OCI-LY3 (cell line): ENCODE measurements at regions not wholly inside any gene's neighbourhood (a gene's known extent, or its start where the extent isn't known, plus 50 kb on each side); places are given as distances from the start of the nearest gene placed in this dataset.

Experiments
- H2AFZ ChIP-seq: fragments of 200-600, 300-600 bp; shearing (Covaris generic); 2 replicates; pipeline ENCODE4 v1.6.0; 2014; ENCODE audit warnings: antibody characterized with exemption, low read depth, low read length
- H3K27ac ChIP-seq: fragments of 200-600, 300-600 bp; sonication (generic); 2 replicates; pipeline ENCODE4 v1.5.1; 2014; ENCODE audit warnings: mild to moderate bottlenecking, low read length, moderate library complexity, mixed read lengths
- H3K27me3 ChIP-seq: fragments of 200-600, 300-600 bp; sonication (generic); 2 replicates; pipeline ENCODE4 v1.6.1; 2014; ENCODE audit warnings: low read depth, low read length, mixed read lengths
- H3K36me3 ChIP-seq: fragments of 200-600, 300-600 bp; sonication (generic); replicated peaks from 2 replicates; pipeline ENCODE3; 2014; ENCODE audit warnings: low read depth, low read length, mixed read lengths
- H3K4me1 ChIP-seq: fragments of 300-600, 200-600 bp; sonication (generic); 2 replicates; pipeline ENCODE4 v1.6.1; 2014; ENCODE audit warnings: low read length, mixed read lengths
- H3K4me2 ChIP-seq: fragments of 200-600, 300-600 bp; sonication (generic); 2 replicates; pipeline ENCODE4 v1.6.1; 2014; ENCODE audit warnings: low read length, mixed read lengths
- H3K4me3 ChIP-seq: fragments of 300-600, 200-600 bp; sonication (generic); 2 replicates; pipeline ENCODE4 v1.5.1; 2014; ENCODE audit warnings: antibody characterized with exemption, mild to moderate bottlenecking, low read length, moderate library complexity
- H3K79me2 ChIP-seq: fragments of 300-600, 200-600 bp; shearing (Covaris generic); 2 replicates; pipeline ENCODE4 v1.6.1; 2014; ENCODE audit warnings: mild to moderate bottlenecking, low read length, mixed read lengths
- H3K9ac ChIP-seq: fragments of 300-600, 200-600 bp; shearing (Covaris generic); 2 replicates; pipeline ENCODE4 v1.6.0; 2014; ENCODE audit warnings: mild to moderate bottlenecking, low read length, moderate library complexity
- H3K9me3 ChIP-seq: fragments of 200-600, 300-600 bp; shearing (Covaris generic); 2 replicates; pipeline ENCODE4 v1.6.1; 2014; ENCODE audit warnings: low read length, mixed read lengths; ENCODE audit not compliant: insufficient read depth
- H4K20me1 ChIP-seq: fragments of 200-600, 300-600 bp; sonication (generic); 2 replicates; pipeline ENCODE4 v1.6.1; 2016; ENCODE audit warnings: low read length, mixed read lengths; ENCODE audit not compliant: insufficient read depth
- EZH2phosphoT487 ChIP-seq: fragments of 200-600 bp; shearing (Covaris generic); IDR thresholded peaks from 2 replicates; pipeline ENCODE4 v1.6.1; 2018; ENCODE audit warnings: antibody characterized with exemption, mixed run types, low read depth
- TF ChIP-seq, protein P1 (sequence below): fragments of 200-600, 300-600 bp; sonication (generic); IDR thresholded peaks from 2 replicates; pipeline ENCODE4 v1.5.1; 2014; ENCODE audit warnings: antibody characterized with exemption, low read length, low read depth

DNA sequence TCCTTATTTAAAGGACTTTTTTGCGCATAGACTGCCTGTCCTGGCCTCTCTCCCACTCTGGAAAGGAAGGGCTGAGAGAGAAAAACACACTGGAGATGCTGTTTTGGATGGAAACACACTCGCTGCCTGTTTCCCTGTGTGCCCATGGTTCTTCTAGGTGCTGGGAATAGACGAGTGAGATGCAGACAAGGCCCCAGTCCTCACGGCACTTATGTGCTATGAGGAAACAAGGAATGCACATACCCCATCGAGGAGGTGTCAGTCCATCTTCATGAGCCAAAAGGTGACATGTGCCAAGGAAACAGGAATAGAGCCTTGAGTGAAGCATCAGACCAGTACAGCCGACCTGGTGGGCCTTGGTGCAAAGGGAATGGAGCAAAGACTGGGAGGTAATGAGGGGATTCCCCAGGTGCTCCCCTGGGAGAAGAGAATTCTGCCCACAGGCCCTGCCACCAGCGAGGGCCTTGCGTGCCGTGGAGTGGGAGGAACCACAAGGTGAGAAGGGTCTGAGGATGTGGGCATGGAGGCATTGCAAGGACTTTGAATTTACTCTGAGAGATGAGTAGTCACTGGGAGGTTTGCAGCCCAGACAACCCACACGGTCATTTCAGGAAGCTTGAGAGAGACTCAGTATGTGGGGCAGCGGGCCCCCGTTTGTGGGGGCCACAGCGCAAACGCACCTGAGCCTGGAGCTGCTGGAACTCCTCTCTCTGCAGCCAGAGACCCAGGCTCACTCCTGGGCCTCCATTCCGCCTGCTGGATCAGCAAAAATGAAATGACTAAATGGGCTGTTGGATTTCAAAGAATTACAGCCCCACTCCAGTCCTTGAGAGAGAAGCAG is 197.5 kb upstream of the COPS8 start:
- Histone ChIP-seq H3K9ac (no peak overlapping the region), H2AFZ (no peak overlapping the region), H3K36me3 (no peaks in the 10 kb centered on the region), H3K4me2 (no peak overlapping the region), H3K79me2 (no peaks in the 10 kb centered on the region), H3K4me3 (no peak overlapping the region), H3K4me1 (no peaks in the 10 kb centered on the region), H3K27me3 (no peaks in the 10 kb centered on the region), H3K27ac (no peak overlapping the region), H4K20me1 (no peaks in the 10 kb centered on the region), H3K9me3 (no peaks in the 10 kb centered on the region)
- no peak for TF ChIP-seq EZH2phosphoT487
- TF ChIP-seq, protein P1, sequence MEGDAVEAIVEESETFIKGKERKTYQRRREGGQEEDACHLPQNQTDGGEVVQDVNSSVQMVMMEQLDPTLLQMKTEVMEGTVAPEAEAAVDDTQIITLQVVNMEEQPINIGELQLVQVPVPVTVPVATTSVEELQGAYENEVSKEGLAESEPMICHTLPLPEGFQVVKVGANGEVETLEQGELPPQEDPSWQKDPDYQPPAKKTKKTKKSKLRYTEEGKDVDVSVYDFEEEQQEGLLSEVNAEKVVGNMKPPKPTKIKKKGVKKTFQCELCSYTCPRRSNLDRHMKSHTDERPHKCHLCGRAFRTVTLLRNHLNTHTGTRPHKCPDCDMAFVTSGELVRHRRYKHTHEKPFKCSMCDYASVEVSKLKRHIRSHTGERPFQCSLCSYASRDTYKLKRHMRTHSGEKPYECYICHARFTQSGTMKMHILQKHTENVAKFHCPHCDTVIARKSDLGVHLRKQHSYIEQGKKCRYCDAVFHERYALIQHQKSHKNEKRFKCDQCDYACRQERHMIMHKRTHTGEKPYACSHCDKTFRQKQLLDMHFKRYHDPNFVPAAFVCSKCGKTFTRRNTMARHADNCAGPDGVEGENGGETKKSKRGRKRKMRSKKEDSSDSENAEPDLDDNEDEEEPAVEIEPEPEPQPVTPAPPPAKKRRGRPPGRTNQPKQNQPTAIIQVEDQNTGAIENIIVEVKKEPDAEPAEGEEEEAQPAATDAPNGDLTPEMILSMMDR = no peak

DNA sequence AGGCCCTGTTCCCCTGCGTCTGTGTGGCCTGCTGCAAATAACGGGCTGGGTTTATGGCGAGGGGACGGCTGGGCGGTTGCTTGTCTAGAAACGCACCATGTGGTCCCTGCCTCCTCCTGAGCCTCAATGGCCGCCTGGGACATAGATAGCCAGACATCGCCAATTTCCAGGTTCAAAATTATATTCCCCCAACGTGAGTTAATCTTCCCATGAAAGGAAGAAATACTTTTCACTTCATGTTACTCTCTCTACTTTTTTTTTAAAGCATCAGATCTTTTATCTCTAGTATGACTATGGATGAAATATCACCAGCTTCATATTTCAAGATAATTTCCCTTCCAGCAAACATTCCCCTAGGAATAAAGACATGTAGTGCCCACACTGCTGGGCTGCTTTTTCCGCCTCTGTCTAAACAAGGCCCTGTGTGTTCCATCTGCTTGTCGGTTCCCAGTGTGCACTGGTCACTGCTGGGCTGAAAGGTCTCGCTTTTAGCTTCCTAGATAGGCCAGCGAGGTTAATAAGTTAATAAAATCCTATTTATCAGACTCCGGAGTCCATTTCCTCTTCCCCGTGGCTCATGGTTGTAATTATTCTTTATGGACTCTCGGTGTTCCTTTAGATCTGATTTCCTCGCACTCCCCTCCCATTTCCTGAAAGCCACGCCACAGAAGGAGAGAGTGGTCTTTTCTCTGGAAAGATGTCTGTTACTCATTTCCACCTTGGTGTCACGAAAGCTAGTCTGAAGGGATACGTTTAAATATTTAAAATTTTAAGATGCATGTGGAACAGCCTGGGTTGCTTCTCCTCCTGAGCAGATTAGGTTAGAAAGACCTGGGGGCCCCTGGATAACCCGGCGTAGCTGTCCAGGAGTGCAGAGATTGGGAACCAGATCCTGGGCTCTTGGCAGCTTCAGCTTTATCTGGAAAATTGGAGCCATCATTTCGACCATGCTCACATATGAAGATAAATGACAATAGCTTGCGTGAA is 196.6 kb upstream of the COPS8 start:
- H3K27ac ChIP-seq = no peak overlapping the region

DNA sequence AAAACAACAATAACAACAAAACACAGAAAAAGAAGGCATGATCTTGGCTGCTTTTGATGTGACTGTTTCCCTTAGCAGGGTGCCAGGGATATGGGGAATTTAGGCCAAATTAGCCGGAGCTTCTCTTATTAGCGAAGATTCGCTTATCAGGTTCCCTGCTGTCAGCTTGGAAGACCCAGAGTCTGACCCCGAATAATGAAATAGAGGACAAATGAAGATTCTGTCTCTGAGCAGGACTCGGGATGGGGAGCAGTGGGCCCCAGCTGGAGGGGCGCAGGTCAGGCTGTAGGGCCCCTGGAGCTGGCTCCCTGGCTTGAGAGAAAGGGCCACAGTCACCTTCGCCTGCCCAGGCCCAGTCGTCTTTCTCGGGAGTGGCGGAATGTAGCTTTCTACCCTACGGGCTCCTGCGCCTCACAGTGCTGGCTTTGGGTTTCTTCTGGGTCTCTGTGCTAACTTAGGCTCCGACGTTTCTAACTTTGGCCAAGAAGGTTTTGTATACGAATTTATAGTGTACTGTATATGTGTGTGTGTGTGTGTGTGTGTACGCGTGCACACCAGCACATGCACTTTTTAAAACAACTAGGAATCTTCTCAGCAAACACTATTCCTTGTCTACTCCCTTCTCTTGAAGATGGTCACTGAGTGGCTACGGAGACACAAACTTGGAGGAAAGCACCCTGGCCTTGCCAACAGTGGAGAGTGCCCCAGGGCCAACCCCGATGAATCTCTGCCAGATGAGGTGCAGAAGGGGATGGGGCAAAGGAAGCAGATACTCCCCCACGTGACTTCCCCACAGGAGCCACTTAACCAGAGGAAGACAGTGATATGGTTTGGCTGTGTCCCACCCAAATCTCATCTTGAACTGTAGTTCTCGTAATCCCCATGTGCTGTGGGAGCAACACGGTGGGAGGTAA is 195.6 kb upstream of the COPS8 start:
- no peaks in the 10 kb centered on the region for H3K27me3 ChIP-seq
- H3K4me1 ChIP-seq = no peaks in the 10 kb centered on the region
- TF ChIP-seq, protein P1 = no peak
- no peak for TF ChIP-seq EZH2phosphoT487
- H3K4me2 ChIP-seq = no peak overlapping the region
- H3K9ac ChIP-seq = no peak overlapping the region
- H3K36me3 ChIP-seq = no peaks in the 10 kb centered on the region
- H3K9me3 ChIP-seq = no peaks in the 10 kb centered on the region
- H3K4me3 ChIP-seq = no peak overlapping the region
- no peak overlapping the region for H2AFZ ChIP-seq
- H4K20me1 ChIP-seq = no peaks in the 10 kb centered on the region
- H3K79me2 ChIP-seq = no peaks in the 10 kb centered on the region
- no peak overlapping the region for H3K27ac ChIP-seq

More for the DNA sequence above, 196.6 kb upstream of the COPS8 start:
- no peaks in the 10 kb centered on the region for H3K36me3 ChIP-seq
- no peaks in the 10 kb centered on the region for H3K27me3 ChIP-seq
- H4K20me1 ChIP-seq = no peaks in the 10 kb centered on the region
- no peak overlapping the region for H3K4me3 ChIP-seq
- H3K9me3 ChIP-seq = no peaks in the 10 kb centered on the region
- H2AFZ ChIP-seq = no peak overlapping the region
- no peaks in the 10 kb centered on the region for H3K79me2 ChIP-seq
- H3K4me1 ChIP-seq = no peaks in the 10 kb centered on the region
- no peak overlapping the region for H3K4me2 ChIP-seq
- TF ChIP-seq, protein P1 = no peak
- no peak overlapping the region for H3K9ac ChIP-seq
